WTC11 (cell line): ENCODE measurements at regions not wholly inside any gene's neighbourhood (a gene's known extent, or its start where the extent isn't known, plus 50 kb on each side); places are given as distances from the start of the nearest gene placed in this dataset.

Experiments used
- ATAC-seq: fragments of 200-7000 bp; cut with Tn5 transposase; 2 replicates; pipeline ENCODE4 v1.10.0; 2021; ENCODE audit warnings: mild to moderate bottlenecking, moderate library complexity
- CTCF ChIA-PET: fragments of 300-600 bp; sonication (Branson Sonifier 250); formaldehyde crosslinking; loops from one replicate; lab custom pipeline; 2021; ENCODE audit warnings: antibody characterized with exemption; lab: Charles Lee
- POLR2A ChIA-PET: fragments of 350-600 bp; sonication (Branson Sonifier 250); formaldehyde crosslinking; loops from one replicate; lab custom pipeline; 2021; ENCODE audit warnings: antibody characterized with exemption; lab: Charles Lee
- DNase-seq: peaks from one replicate; pipeline ENCODE4 v3.0.0; 2021; ENCODE audit warnings: low spot score
- H3K27ac Mint-ChIP-seq: 2 replicates; pipeline ENCODE4 v1.8.0; 2021; ENCODE audit warnings: mixed read lengths
- H3K27me3 Mint-ChIP-seq: 2 replicates; pipeline ENCODE4 v1.8.0; 2021; ENCODE audit warnings: low read depth, mild to moderate bottlenecking, moderate library complexity, mixed read lengths
- H3K36me3 Mint-ChIP-seq: 2 replicates; pipeline ENCODE4 v1.8.0; 2021; ENCODE audit warnings: mixed read lengths
- H3K4me1 Mint-ChIP-seq: 2 replicates; pipeline ENCODE4 v1.8.0; 2022; ENCODE audit warnings: mixed read lengths
- H3K4me3 Mint-ChIP-seq: 2 replicates; pipeline ENCODE4 v1.8.0; 2021; ENCODE audit warnings: mild to moderate bottlenecking, moderate library complexity, mixed read lengths
- H3K9me3 Mint-ChIP-seq: 2 replicates; pipeline ENCODE4 v1.8.0; 2021; ENCODE audit warnings: mixed read lengths
- ATF2 ChIP-seq: sonication (generic); formaldehyde crosslinking; IDR thresholded peaks from 2 replicates; pipeline ENCODE4 v1.8.1; 2022; ENCODE audit warnings: low read depth, missing genetic modification reagents, borderline replicate concordance
- CBFB ChIP-seq: sonication (generic); formaldehyde crosslinking; IDR thresholded peaks from 2 replicates; pipeline ENCODE4 v1.8.1; 2022; ENCODE audit warnings: mild to moderate bottlenecking, low read depth, missing genetic modification reagents
- E2F4 ChIP-seq: sonication (generic); formaldehyde crosslinking; IDR thresholded peaks from 2 replicates; pipeline ENCODE4 v1.8.1; 2022; ENCODE audit warnings: low read depth, mild to moderate bottlenecking, moderate library complexity, missing genetic modification reagents, borderline replicate concordance
- ELF4 ChIP-seq: sonication (generic); formaldehyde crosslinking; IDR thresholded peaks from 2 replicates; pipeline ENCODE4 v1.8.1; 2022; ENCODE audit warnings: low read depth, mild to moderate bottlenecking, moderate library complexity, missing genetic modification reagents
- EMX1 ChIP-seq: fragments of 250-450 bp; sonication (Bioruptor Pico); IDR thresholded peaks from 2 replicates; pipeline ENCODE4 v1.8.0; 2021; ENCODE audit warnings: mild to moderate bottlenecking
- ERG ChIP-seq: fragments of 250-450 bp; sonication (Bioruptor Pico); IDR thresholded peaks from 2 replicates; pipeline ENCODE4 v1.8.0; 2021; ENCODE audit warnings: mild to moderate bottlenecking
- FOXK1 ChIP-seq: sonication (generic); formaldehyde crosslinking; IDR thresholded peaks from 2 replicates; pipeline ENCODE4 v1.8.0; 2022; ENCODE audit warnings: mild to moderate bottlenecking, moderate library complexity, missing genetic modification reagents
- GTF2I ChIP-seq: fragments of 250-450 bp; sonication (Bioruptor Pico); conservative IDR thresholded peaks from 2 replicates; pipeline ENCODE4 v1.4.0; 2021; ENCODE audit warnings: mild to moderate bottlenecking
- KAT7 ChIP-seq: sonication (generic); formaldehyde crosslinking; IDR thresholded peaks from 2 replicates; pipeline ENCODE4 v1.8.1; 2023; ENCODE audit warnings: missing genetic modification reagents, mild to moderate bottlenecking, borderline replicate concordance
- NFATC4 ChIP-seq: fragments of 250-450 bp; sonication (Bioruptor Pico); IDR thresholded peaks from 2 replicates; pipeline ENCODE4 v1.9.0; 2021; ENCODE audit warnings: mild to moderate bottlenecking
- OVOL2 ChIP-seq: fragments of 250-450 bp; sonication (Bioruptor Pico); IDR thresholded peaks from 2 replicates; pipeline ENCODE4 v1.9.0; 2021; ENCODE audit warnings: mild to moderate bottlenecking, borderline replicate concordance
- RELA ChIP-seq: sonication (generic); formaldehyde crosslinking; IDR thresholded peaks from 2 replicates; pipeline ENCODE4 v1.8.1; 2022; ENCODE audit warnings: missing genetic modification reagents, mild to moderate bottlenecking, borderline replicate concordance
- RORB ChIP-seq: fragments of 250-450 bp; sonication (Bioruptor Pico); IDR thresholded peaks from 2 replicates; pipeline ENCODE4 v1.9.0; 2021; ENCODE audit warnings: mild to moderate bottlenecking
- SMAD4 ChIP-seq: sonication (generic); formaldehyde crosslinking; IDR thresholded peaks from 2 replicates; pipeline ENCODE4 v1.8.0; 2022; ENCODE audit warnings: mild to moderate bottlenecking, missing genetic modification reagents
- TEAD1 ChIP-seq: sonication (generic); formaldehyde crosslinking; IDR thresholded peaks from 2 replicates; pipeline ENCODE4 v1.8.0; 2022; ENCODE audit warnings: mild to moderate bottlenecking, missing genetic modification reagents
- TP53 ChIP-seq: sonication (generic); formaldehyde crosslinking; IDR thresholded peaks from 2 replicates; pipeline ENCODE4 v1.8.1; 2023; ENCODE audit warnings: mild to moderate bottlenecking, missing genetic modification reagents
- USF1 ChIP-seq: sonication (generic); formaldehyde crosslinking; IDR thresholded peaks from 2 replicates; pipeline ENCODE4 v1.8.0; 2022; ENCODE audit warnings: mild to moderate bottlenecking, missing genetic modification reagents
- ZBTB21 ChIP-seq: sonication (generic); formaldehyde crosslinking; IDR thresholded peaks from 2 replicates; pipeline ENCODE4 v1.8.1; 2023; ENCODE audit warnings: mild to moderate bottlenecking, missing genetic modification reagents, borderline replicate concordance
- ZNF121 ChIP-seq: sonication (generic); formaldehyde crosslinking; IDR thresholded peaks from 2 replicates; pipeline ENCODE4 v1.8.0; 2023; ENCODE audit warnings: missing genetic modification reagents
- ZNF232 ChIP-seq: sonication (generic); formaldehyde crosslinking; IDR thresholded peaks from 2 replicates; pipeline ENCODE4 v1.8.0; 2022; ENCODE audit warnings: mild to moderate bottlenecking, missing genetic modification reagents
- ZNF317 ChIP-seq: sonication (generic); formaldehyde crosslinking; IDR thresholded peaks from 2 replicates; pipeline ENCODE4 v1.8.1; 2023; ENCODE audit warnings: low read depth, mild to moderate bottlenecking, moderate library complexity, missing genetic modification reagents, borderline replicate concordance

- ChIA-PET CTCF (no interaction called here), POLR2A (no interaction called here)
- ATAC-seq: no peak
- Mint-ChIP-seq H3K4me3 (no peak overlapping the region), H3K4me1 (no peaks in the 10 kb centered on the region), H3K9me3 (peaks cover 26% of the 10 kb centered on the region), H3K27me3 (no peaks in the 10 kb centered on the region; the same call in 1 of the 2 replicates), H3K27ac (no peak overlapping the region), H3K36me3 (peaks cover 7% of the 10 kb centered on the region)
- DNase-seq: no peak
- no peak for TF ChIP-seq ZNF317 (CRISPR knock-in tag)
- no peak for TF ChIP-seq E2F4
- no peak for TF ChIP-seq ATF2 (CRISPR knock-in tag)
- TF ChIP-seq NFATC4 (CRISPR knock-in tag): no peak
- no peak for TF ChIP-seq OVOL2
- no peak for TF ChIP-seq TP53 (CRISPR knock-in tag)
- TF ChIP-seq SMAD4 (CRISPR knock-in tag): no peak
- TF ChIP-seq ELF4 (CRISPR knock-in tag): no peak
- TF ChIP-seq TEAD1 (CRISPR knock-in tag): no peak
- TF ChIP-seq, all 79 proteins: peak for 0
Observed at GRCh38 chr9:87076825-87077224, 129.5 kb upstream of the GAS1 start.

GRCh38 chr9:87077986-87078385 lies 130.7 kb upstream of the GAS1 start:
- Mint-ChIP-seq H3K27me3 (no peaks in the 10 kb centered on the region; the same call in 1 of the 2 replicates), H3K4me1 (no peaks in the 10 kb centered on the region), H3K4me3 (no peak overlapping the region), H3K36me3 (peaks cover 7% of the 10 kb centered on the region), H3K9me3 (peaks cover 26% of the 10 kb centered on the region), H3K27ac (no peak overlapping the region)
- TF ChIP-seq KAT7 (CRISPR knock-in tag) (no peak), ZBTB21 (no peak), ERG (CRISPR knock-in tag) (no peak), NFATC4 (CRISPR knock-in tag) (no peak), EMX1 (CRISPR knock-in tag) (no peak), ZNF232 (CRISPR knock-in tag) (no peak), GTF2I (CRISPR knock-in tag) (no peak), RORB (CRISPR knock-in tag) (no peak), USF1 (CRISPR knock-in tag) (no peak), ZNF121 (CRISPR knock-in tag) (no peak), RELA (CRISPR knock-in tag) (no peak), ELF4 (CRISPR knock-in tag) (no peak), FOXK1 (no peak), CBFB (no peak)
- ATAC-seq (no peak), DNase-seq (no peak)
- POLR2A ChIA-PET: interaction anchor here (0.7 kb wide), 1 partner anchor 12 kb away, joined by 3 read pairs; no protein-coding TSS in a partner anchor
- CTCF ChIA-PET: no interaction called here
